ENCODE measurements at regions not wholly inside any gene's neighbourhood (a gene's known extent, or its start where the extent isn't known, plus 50 kb on each side); places are given as distances from the start of the nearest gene placed in this dataset.
A peak's percentile ranks its signal among the peaks of the same experiment; 100 is the strongest.

DNA sequence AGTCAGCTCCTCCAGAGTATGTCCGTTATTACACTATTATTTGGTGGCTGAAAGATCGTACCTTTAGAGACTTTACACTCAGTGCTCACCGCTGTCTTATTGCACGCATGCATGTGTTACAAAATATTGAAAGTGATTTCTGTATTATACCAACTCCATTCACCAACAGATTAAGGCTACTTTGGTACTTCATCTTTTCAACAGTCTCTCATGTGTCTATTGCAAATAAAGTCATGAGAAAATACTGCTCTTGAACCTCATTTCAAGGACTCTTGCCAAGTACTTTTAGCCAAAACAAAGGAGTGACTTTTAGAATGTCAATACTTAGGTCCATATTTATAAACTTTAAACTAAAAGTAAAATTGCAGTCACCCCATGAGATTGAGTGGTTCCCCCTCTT is 503.6 kb downstream of the TMEM121 start:
- ATAC-seq (no peak), DNase-seq (no peak)
- POLR2A ChIA-PET = no interaction called here
- Mint-ChIP-seq H3K4me1 (ENCODE audit: low read depth) (peaks cover 10% of the 10 kb centered on the region), H3K36me3 (ENCODE audit: low read depth) (no peaks in the 10 kb centered on the region), H3K9me3 (no peaks in the 10 kb centered on the region), H3K27ac (no peak overlapping the region), H3K27me3 (no peaks in the 10 kb centered on the region), H3K4me3 (no peak overlapping the region)
- intact Hi-C loops (cut with micrococcal nuclease) = no loop called here
- CTCF ChIA-PET = interaction anchor here (0.8 to 4.4 kb wide), 6 partner anchors 10 to 388 kb away, joined by 3 to 17 read pairs (median 3); no protein-coding TSS in a partner anchor
- TF ChIP-seq, protein P1, sequence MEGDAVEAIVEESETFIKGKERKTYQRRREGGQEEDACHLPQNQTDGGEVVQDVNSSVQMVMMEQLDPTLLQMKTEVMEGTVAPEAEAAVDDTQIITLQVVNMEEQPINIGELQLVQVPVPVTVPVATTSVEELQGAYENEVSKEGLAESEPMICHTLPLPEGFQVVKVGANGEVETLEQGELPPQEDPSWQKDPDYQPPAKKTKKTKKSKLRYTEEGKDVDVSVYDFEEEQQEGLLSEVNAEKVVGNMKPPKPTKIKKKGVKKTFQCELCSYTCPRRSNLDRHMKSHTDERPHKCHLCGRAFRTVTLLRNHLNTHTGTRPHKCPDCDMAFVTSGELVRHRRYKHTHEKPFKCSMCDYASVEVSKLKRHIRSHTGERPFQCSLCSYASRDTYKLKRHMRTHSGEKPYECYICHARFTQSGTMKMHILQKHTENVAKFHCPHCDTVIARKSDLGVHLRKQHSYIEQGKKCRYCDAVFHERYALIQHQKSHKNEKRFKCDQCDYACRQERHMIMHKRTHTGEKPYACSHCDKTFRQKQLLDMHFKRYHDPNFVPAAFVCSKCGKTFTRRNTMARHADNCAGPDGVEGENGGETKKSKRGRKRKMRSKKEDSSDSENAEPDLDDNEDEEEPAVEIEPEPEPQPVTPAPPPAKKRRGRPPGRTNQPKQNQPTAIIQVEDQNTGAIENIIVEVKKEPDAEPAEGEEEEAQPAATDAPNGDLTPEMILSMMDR (IDR thresholded peaks at IDR 0.05) = no peak

DNA sequence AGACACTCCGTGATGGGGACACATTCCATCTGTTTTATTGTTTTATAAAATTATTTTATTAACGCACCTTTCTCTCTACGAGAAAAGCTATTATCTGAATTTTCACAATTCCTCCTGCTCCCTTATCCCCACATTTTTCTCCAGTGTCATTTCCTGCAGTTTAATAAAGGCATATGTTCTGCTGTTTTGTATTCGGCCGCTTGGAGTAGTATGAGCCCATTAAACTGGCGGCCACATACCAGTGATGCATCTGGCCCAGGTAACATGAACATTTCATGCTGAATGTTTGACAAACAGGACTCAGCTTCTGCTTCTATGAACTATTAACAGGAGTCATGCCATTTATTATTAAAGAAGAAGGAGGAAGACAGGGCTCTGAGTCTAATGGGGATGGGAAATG is 511.0 kb downstream of the TMEM121 start:
- intact Hi-C loops (cut with micrococcal nuclease) = no loop called here
- POLR2A ChIA-PET = interaction anchor here (0.9 kb wide), 1 partner anchor 9 kb away, joined by 3 read pairs; no protein-coding TSS in a partner anchor
- TF ChIP-seq, protein P1 (IDR thresholded peaks at IDR 0.05) = no peak
- no peaks in the 10 kb centered on the region for H3K9me3 Mint-ChIP-seq
- no peak overlapping the region for H3K4me3 Mint-ChIP-seq
- H3K4me1 Mint-ChIP-seq (ENCODE audit: low read depth) = peaks cover 6% of the 10 kb centered on the region
- DNase-seq = no peak
- no peak for ATAC-seq
- H3K36me3 Mint-ChIP-seq (ENCODE audit: low read depth) = no peaks in the 10 kb centered on the region
- CTCF ChIA-PET = interaction anchor here (1.0 to 3.1 kb wide), 6 partner anchors 8 to 36 kb away, joined by 3 to 22 read pairs (median 10); no protein-coding TSS in a partner anchor
- peaks cover 5% of the 10 kb centered on the region for H3K27me3 Mint-ChIP-seq
- no peak overlapping the region for H3K27ac Mint-ChIP-seq

DNA sequence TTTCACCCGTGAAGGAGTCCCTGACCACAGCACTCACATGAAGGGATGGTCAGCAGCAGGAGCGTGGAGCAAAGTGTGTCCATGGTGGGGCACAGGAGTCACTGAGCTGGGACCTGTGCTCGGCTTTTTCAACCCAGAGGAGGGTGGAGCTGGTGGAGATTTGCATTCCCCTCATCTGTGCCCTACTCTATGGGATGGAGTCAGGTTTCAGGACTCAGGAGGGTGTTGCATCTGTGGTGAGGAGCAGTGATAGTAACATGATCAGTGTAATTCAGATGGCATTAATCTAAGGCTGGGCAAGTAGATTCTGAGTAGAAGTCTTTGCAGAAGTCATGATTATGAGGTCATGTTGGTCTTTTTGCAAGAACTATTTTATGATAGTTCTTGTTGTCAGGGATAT is 511.9 kb downstream of the TMEM121 start:
- DNase-seq (no peak), ATAC-seq (no peak)
- Mint-ChIP-seq H3K27me3 (peaks cover 9% of the 10 kb centered on the region), H3K36me3 (ENCODE audit: low read depth) (no peaks in the 10 kb centered on the region), H3K4me1 (ENCODE audit: low read depth) (peaks cover 6% of the 10 kb centered on the region), H3K27ac (peak overlapping the region; percentile 50), H3K9me3 (no peaks in the 10 kb centered on the region), H3K4me3 (no peak overlapping the region)
- intact Hi-C loops (cut with micrococcal nuclease) = no loop called here
- ChIA-PET POLR2A (no interaction called here), CTCF (interaction anchor here (1.2 to 5.1 kb wide), 8 partner anchors 10 to 379 kb away, joined by 3 to 44 read pairs (median 8); no protein-coding TSS in a partner anchor)
- TF ChIP-seq, protein P1 (IDR thresholded peaks at IDR 0.05) = no peak

DNA sequence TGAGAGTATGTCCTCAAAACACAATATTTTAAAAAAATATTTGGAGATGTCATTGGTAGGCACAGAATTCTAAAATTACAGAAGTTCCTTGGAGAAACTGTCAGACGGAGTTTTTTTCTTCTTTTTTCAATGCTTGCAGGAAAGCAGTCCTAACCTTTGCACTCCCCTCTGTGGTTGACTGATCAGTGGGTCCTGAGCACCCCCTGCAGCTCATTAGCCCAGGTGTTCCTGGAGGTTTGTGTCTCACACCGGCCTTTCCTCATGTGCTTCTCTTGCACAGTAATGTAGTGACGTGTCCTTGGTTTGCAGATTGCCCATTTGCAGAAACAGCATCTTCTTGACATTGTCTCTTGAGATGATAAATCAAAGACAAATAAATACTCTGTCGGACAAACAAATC is 513.0 kb downstream of the TMEM121 start:
- Mint-ChIP-seq H3K27ac (no peak overlapping the region), H3K9me3 (no peaks in the 10 kb centered on the region), H3K4me3 (no peak overlapping the region), H3K4me1 (ENCODE audit: low read depth) (peaks cover 6% of the 10 kb centered on the region), H3K27me3 (peaks cover 9% of the 10 kb centered on the region), H3K36me3 (ENCODE audit: low read depth) (no peaks in the 10 kb centered on the region)
- ATAC-seq = peak; percentile 100
- intact Hi-C loops (cut with micrococcal nuclease) = no loop called here
- DNase-seq = peak; percentile 92
- CTCF ChIA-PET = interaction anchor here (0.6 to 5.1 kb wide), 17 partner anchors 11 to 378 kb away, joined by 3 to 44 read pairs (median 5); no protein-coding TSS in a partner anchor
- POLR2A ChIA-PET = interaction anchor here (0.6 to 1.0 kb wide), 2 partner anchors 34 to 332 kb away, joined by 3 read pairs; no protein-coding TSS in a partner anchor
- TF ChIP-seq, protein P1 (IDR thresholded peaks at IDR 0.05) = peak; percentile 81

DNA sequence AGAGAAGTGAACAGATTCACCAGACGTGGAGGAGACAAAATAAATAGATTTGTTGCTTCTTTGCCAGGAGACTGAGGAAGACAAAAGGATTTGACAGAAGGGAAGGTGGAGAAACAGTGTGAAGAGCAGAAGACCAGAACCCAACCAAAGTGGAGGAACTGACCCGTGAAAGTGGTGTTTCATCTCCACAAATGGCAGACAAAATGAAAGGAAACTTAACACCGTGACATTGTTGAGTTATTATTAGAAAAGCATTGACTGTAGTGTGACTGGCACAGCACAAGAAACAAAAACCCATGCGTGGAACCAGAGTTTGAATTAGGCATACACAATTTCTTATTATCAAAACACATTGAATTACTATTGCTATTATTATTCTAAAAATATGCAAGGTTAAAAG is 518.1 kb downstream of the TMEM121 start:
- Mint-ChIP-seq H3K36me3 (ENCODE audit: low read depth) (no peaks in the 10 kb centered on the region), H3K4me1 (ENCODE audit: low read depth) (peaks cover under 1% of the 10 kb centered on the region), H3K9me3 (no peaks in the 10 kb centered on the region), H3K4me3 (no peak overlapping the region), H3K27me3 (peaks cover 4% of the 10 kb centered on the region), H3K27ac (no peak overlapping the region)
- ATAC-seq (no peak), DNase-seq (no peak)
- TF ChIP-seq, protein P1 (IDR thresholded peaks at IDR 0.05) = no peak
- ChIA-PET CTCF (interaction anchor here (0.6 to 3.3 kb wide), 20 partner anchors 8 to 156 kb away, joined by 3 to 25 read pairs (median 4); no protein-coding TSS in a partner anchor), POLR2A (no interaction called here)
- intact Hi-C loops (cut with micrococcal nuclease) = no loop called here
